HUES6 (cell line): ENCODE measurements at regions not wholly inside any gene's neighbourhood (a gene's known extent, or its start where the extent isn't known, plus 50 kb on each side); places are given as distances from the start of the nearest gene placed in this dataset.
"Not testable (repeated sequence)": the region's sequence is repeated elsewhere in the genome, so short reads cannot be mapped to it uniquely, and the experiment has no call there.

Experiments used
- H3K27ac ChIP-seq: 2 replicates; pipeline ENCODE4 v1.7.0; 2013; ENCODE audit warnings: low read depth, mild to moderate bottlenecking, low read length, inconsistent platforms
- H3K27me3 ChIP-seq: 2 replicates; pipeline ENCODE4 v1.6.1; 2013; ENCODE audit warnings: low read length; ENCODE audit not compliant: control insufficient read depth, insufficient read depth
- H3K36me3 ChIP-seq: 2 replicates; pipeline ENCODE4 v1.6.1; 2013; ENCODE audit warnings: low read length; ENCODE audit not compliant: control insufficient read depth, insufficient read depth
- H3K4me1 ChIP-seq: 2 replicates; pipeline ENCODE4 v1.6.1; 2013; ENCODE audit warnings: low read length; ENCODE audit not compliant: control insufficient read depth, insufficient read depth
- H3K4me3 ChIP-seq: 2 replicates; pipeline ENCODE4 v1.5.1; 2013; ENCODE audit warnings: low read depth, low read length
- H3K9ac ChIP-seq: one replicate; pipeline ENCODE4 v1.6.1; 2013; ENCODE audit warnings: mild to moderate bottlenecking, low read length
- H3K9me3 ChIP-seq: 2 replicates; pipeline ENCODE4 v1.6.1; 2013; ENCODE audit warnings: low read depth, low read length; ENCODE audit not compliant: control insufficient read depth, insufficient read depth

- Histone ChIP-seq H3K4me1 (peaks cover 10% of the 10 kb centered on the region), H3K27me3 (no peaks in the 10 kb centered on the region), H3K4me3 (no peak overlapping the region), H3K9me3 (no peaks in the 10 kb centered on the region), H3K9ac (no peak overlapping the region), H3K36me3 (no peaks in the 10 kb centered on the region), H3K27ac (no peak overlapping the region)
Measured at GRCh38 chr6:119832411-119832810, 482.9 kb upstream of the MAN1A1 start.

GRCh38 chr6:119830494-119831295 lies 481.1 kb upstream of the MAN1A1 start:
- no peak overlapping the region for H3K27ac ChIP-seq
- H3K4me1 ChIP-seq = peaks cover 10% of the 10 kb centered on the region
- H3K9ac ChIP-seq = no peak overlapping the region
- no peaks in the 10 kb centered on the region for H3K27me3 ChIP-seq
- no peaks in the 10 kb centered on the region for H3K36me3 ChIP-seq
- H3K9me3 ChIP-seq = no peaks in the 10 kb centered on the region
- H3K4me3 ChIP-seq = no peak overlapping the region

DNA sequence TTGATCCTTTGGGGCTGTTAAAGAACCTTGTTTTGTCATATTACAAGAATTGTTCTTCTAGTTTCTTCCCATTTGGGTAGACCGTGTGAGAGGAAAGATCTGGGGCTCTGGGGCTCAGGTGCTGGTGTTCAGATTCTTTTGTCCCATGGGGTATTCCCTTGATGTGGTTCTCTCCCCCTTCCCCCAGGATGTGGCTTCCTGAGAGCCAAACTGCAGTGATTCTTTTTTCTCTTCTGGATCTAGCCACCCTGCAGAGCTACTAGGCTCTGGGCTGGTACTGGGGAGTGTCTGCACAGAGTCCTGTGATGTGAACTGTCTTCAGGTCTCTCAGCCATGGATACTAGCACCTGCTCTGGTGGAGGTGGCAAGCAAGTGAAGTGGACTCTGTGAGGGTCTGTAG lies 480.5 kb upstream of the MAN1A1 start:
- H3K27me3 ChIP-seq = no peaks in the 10 kb centered on the region
- no peak overlapping the region for H3K27ac ChIP-seq
- no peak overlapping the region for H3K9ac ChIP-seq

DNA sequence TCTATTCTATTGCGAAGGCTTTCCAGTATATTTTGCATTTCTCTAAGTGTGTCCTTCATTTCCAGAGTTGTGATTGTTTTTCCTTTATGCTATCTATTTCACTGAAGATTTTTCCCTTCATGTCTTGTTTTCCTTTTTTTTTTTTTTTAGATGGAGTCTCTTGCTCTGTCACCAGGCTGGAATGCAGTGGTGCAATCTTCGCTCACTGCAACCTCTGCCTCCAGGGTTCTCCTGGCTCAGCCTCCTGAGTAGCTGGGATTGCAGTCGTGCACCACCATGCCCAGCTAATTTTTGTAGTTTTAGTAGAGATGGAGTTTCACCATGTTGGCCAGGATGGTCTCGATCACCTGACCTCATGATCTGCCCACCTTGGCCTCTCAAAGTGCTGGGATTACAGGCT lies 479.9 kb upstream of the MAN1A1 start:
- not testable (repeated sequence) for H3K9ac ChIP-seq, H3K4me1 ChIP-seq, H3K27ac ChIP-seq, H3K27me3 ChIP-seq, H3K4me3 ChIP-seq, H3K36me3 ChIP-seq, H3K9me3 ChIP-seq

More for the DNA sequence above, 480.5 kb upstream of the MAN1A1 start:
- Histone ChIP-seq H3K4me3 (no peak overlapping the region), H3K4me1 (peaks cover 10% of the 10 kb centered on the region), H3K9me3 (no peaks in the 10 kb centered on the region), H3K36me3 (no peaks in the 10 kb centered on the region)

DNA sequence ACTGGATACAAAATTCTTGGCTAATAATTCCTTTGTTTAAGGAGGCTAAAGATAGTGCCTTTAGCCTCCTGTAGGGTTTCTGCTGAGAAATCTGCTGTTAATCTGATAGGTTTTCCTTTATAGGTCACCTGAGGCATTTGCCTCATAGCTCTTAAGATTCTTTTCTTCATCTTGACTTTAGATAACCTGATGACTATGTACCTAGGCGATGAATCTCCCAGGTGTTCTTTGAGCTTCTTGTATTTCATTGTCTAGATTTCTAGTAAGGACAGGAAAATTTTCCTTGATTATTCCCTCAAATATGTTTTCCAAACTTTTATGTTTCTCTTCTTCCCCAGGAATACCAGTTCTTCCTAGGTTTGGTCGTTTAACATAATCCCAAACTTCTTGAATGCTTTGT lies 479.4 kb upstream of the MAN1A1 start:
- H3K36me3 ChIP-seq = no peaks in the 10 kb centered on the region
- H3K9me3 ChIP-seq = no peaks in the 10 kb centered on the region
- H3K27me3 ChIP-seq = no peaks in the 10 kb centered on the region
- H3K9ac ChIP-seq = no peak overlapping the region
- H3K27ac ChIP-seq = no peak overlapping the region
- H3K4me1 ChIP-seq = peaks cover 10% of the 10 kb centered on the region
- no peak overlapping the region for H3K4me3 ChIP-seq

GRCh38 chr6:119821380-119821779 lies 471.8 kb upstream of the MAN1A1 start:
- Histone ChIP-seq H3K36me3 (no peaks in the 10 kb centered on the region), H3K27me3 (no peaks in the 10 kb centered on the region), H3K4me1 (no peaks in the 10 kb centered on the region), H3K4me3 (no peak overlapping the region), H3K9me3 (no peaks in the 10 kb centered on the region), H3K27ac (no peak overlapping the region), H3K9ac (no peak overlapping the region)

DNA sequence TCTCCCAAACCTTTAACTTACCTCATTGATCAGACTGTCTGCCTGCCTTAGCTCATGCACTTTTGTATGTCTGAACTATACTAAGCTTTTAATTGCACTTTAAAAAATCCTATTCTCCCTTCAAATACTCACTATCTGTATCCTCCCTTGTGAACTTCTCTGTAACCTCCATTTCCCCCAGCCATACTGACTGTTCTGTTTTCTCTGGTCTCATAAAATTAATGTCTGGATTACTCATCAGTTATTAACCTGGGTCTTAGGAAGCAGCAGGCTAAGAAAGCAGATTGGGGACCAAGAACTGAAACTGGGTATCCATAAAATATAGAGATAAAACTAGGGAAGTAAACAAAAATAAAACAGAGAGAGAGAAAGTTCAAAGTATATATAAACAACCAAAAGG lies 469.3 kb upstream of the MAN1A1 start:
- Histone ChIP-seq H3K4me1 (no peaks in the 10 kb centered on the region), H3K36me3 (no peaks in the 10 kb centered on the region), H3K4me3 (no peak overlapping the region)

GRCh38 chr6:119814609-119815400 lies 465.2 kb upstream of the MAN1A1 start:
- Histone ChIP-seq H3K9ac (no peak overlapping the region), H3K27me3 (no peaks in the 10 kb centered on the region), H3K36me3 (no peaks in the 10 kb centered on the region), H3K9me3 (no peaks in the 10 kb centered on the region), H3K27ac (no peak overlapping the region), H3K4me1 (no peaks in the 10 kb centered on the region), H3K4me3 (no peak overlapping the region)

More for the DNA sequence above, 469.3 kb upstream of the MAN1A1 start:
- no peak overlapping the region for H3K9ac ChIP-seq
- no peaks in the 10 kb centered on the region for H3K9me3 ChIP-seq
- no peaks in the 10 kb centered on the region for H3K27me3 ChIP-seq
- no peak overlapping the region for H3K27ac ChIP-seq

DNA sequence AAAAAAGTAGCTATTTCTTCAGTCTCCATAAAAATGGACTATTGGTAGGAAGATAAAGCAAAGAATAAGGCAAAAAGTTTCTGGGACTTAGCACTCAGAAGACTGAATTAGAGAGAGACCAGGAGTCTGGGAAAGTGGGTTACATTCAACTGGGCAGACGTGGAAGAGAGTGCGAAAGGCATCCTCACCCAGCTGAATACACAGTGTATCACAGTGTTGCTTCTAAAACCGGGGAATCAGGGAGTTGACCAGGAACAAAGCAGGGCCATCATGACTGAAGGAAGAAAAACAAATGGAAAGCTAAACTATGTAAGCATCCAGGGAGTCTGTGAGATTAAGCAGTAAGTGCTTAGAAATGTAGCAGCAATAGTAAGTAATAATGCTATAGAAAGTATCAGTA lies 452.9 kb upstream of the MAN1A1 start:
- Histone ChIP-seq H3K9ac (no peak overlapping the region), H3K36me3 (no peaks in the 10 kb centered on the region), H3K27me3 (no peaks in the 10 kb centered on the region), H3K27ac (no peak overlapping the region), H3K4me3 (no peak overlapping the region), H3K4me1 (peaks cover 7% of the 10 kb centered on the region; the same call in 1 of the 2 replicates), H3K9me3 (no peaks in the 10 kb centered on the region)

GRCh38 chr6:119801056-119801455 lies 451.5 kb upstream of the MAN1A1 start:
- no peak overlapping the region for H3K27ac ChIP-seq
- H3K27me3 ChIP-seq = no peaks in the 10 kb centered on the region
- no peaks in the 10 kb centered on the region for H3K9me3 ChIP-seq
- H3K36me3 ChIP-seq = no peaks in the 10 kb centered on the region
- peaks cover 7% of the 10 kb centered on the region; the same call in 1 of the 2 replicates for H3K4me1 ChIP-seq
- H3K4me3 ChIP-seq = no peak overlapping the region
- no peak overlapping the region for H3K9ac ChIP-seq

- Histone ChIP-seq H3K9me3 (no peaks in the 10 kb centered on the region), H3K27ac (no peak overlapping the region), H3K27me3 (no peaks in the 10 kb centered on the region), H3K36me3 (no peaks in the 10 kb centered on the region), H3K4me1 (peaks cover 7% of the 10 kb centered on the region; the same call in 1 of the 2 replicates), H3K4me3 (no peak overlapping the region), H3K9ac (no peak overlapping the region)
Measured at GRCh38 chr6:119800526-119800925, 451.0 kb upstream of the MAN1A1 start.
